OCI-LY3 (cell line): ENCODE measurements at regions not wholly inside any gene's neighbourhood (a gene's known extent, or its start where the extent isn't known, plus 50 kb on each side); places are given as distances from the start of the nearest gene placed in this dataset.

Source experiments
- EZH2phosphoT487 ChIP-seq: fragments of 200-600 bp; shearing (Covaris generic); IDR thresholded peaks from 2 replicates; pipeline ENCODE4 v1.6.1; 2018; ENCODE audit warnings: antibody characterized with exemption, mixed run types, low read depth
- TF ChIP-seq, protein P1 (sequence below): fragments of 200-600, 300-600 bp; sonication (generic); IDR thresholded peaks from 2 replicates; pipeline ENCODE4 v1.5.1; 2014; ENCODE audit warnings: antibody characterized with exemption, low read length, low read depth

- TF ChIP-seq, protein P1, sequence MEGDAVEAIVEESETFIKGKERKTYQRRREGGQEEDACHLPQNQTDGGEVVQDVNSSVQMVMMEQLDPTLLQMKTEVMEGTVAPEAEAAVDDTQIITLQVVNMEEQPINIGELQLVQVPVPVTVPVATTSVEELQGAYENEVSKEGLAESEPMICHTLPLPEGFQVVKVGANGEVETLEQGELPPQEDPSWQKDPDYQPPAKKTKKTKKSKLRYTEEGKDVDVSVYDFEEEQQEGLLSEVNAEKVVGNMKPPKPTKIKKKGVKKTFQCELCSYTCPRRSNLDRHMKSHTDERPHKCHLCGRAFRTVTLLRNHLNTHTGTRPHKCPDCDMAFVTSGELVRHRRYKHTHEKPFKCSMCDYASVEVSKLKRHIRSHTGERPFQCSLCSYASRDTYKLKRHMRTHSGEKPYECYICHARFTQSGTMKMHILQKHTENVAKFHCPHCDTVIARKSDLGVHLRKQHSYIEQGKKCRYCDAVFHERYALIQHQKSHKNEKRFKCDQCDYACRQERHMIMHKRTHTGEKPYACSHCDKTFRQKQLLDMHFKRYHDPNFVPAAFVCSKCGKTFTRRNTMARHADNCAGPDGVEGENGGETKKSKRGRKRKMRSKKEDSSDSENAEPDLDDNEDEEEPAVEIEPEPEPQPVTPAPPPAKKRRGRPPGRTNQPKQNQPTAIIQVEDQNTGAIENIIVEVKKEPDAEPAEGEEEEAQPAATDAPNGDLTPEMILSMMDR: no peak
- no peak for TF ChIP-seq EZH2phosphoT487
Observed at GRCh38 chr10:89857431-89858042, 156.1 kb downstream of the KIF20B start.
